Naive thymus-derived CD4-positive, alpha-beta T cell (primary cell): ENCODE measurements at regions not wholly inside any gene's neighbourhood (a gene's known extent, or its start where the extent isn't known, plus 50 kb on each side); places are given as distances from the start of the nearest gene placed in this dataset.

Source experiments
- ATAC-seq: fragments of 150-1000 bp; cut with Tn5 transposase; 2 replicates; pipeline ENCODE4 v1.10.0; 2021; ENCODE audit warnings: mild to moderate bottlenecking, moderate library complexity
- CTCF ChIA-PET: fragments of 350-600 bp; sonication (Branson Sonifier 250); formaldehyde crosslinking; loops from one replicate; lab custom pipeline; 2021; ENCODE audit warnings: antibody characterized with exemption; lab: Charles Lee
- POLR2A ChIA-PET: fragments of 350-600 bp; sonication (Branson Sonifier 250); formaldehyde crosslinking; loops from one replicate; lab custom pipeline; 2021; ENCODE audit warnings: antibody characterized with exemption, inconsistent platforms; lab: Charles Lee
- DNase-seq, 9 donors: peaks; one replicate each; pipeline versions ENCODE4 v3.0.0 to v3.0.0-alpha.2; 2020 to 2022; ENCODE audit warnings: mixed read lengths in 1 of 9
- H3K27ac ChIP-seq: one replicate; pipeline ENCODE4 v1.7.0; 2013; ENCODE audit warnings: mild to moderate bottlenecking, low read depth, low read length, moderate library complexity
- H3K27me3 ChIP-seq, 2 donors: one replicate each; pipeline ENCODE4 v1.7.0; 2013; ENCODE audit warnings: low read length in 2 of 2, mild to moderate bottlenecking in 2 of 2, moderate library complexity in 2 of 2; ENCODE audit not compliant: control insufficient read depth in 2 of 2, insufficient read depth in 2 of 2
- H3K36me3 ChIP-seq, 3 experiments: 1 replicate in 2 of 3; 2 replicates in 1 of 3; pipeline ENCODE4 v1.7.0; 2013; ENCODE audit warnings: low read length in 3 of 3, mild to moderate bottlenecking in 3 of 3, moderate library complexity in 1 of 3; ENCODE audit not compliant: insufficient read depth in 3 of 3, control insufficient read depth in 2 of 3
- H3K4me1 ChIP-seq, 2 donors: one replicate each; pipeline ENCODE4 v1.7.0; 2013; ENCODE audit warnings: low read length in 2 of 2, mild to moderate bottlenecking in 2 of 2, moderate library complexity in 1 of 2; ENCODE audit not compliant: control insufficient read depth in 2 of 2, insufficient read depth in 2 of 2
- H3K4me3 ChIP-seq: 2 replicates; pipeline ENCODE4 v1.7.0; 2013; ENCODE audit warnings: mild to moderate bottlenecking, low read length
- H3K9me3 ChIP-seq, 3 experiments: 1 replicate in 2 of 3; 2 replicates in 1 of 3; pipeline ENCODE4 v1.7.0; 2013; ENCODE audit warnings: low read length in 3 of 3; ENCODE audit not compliant: control insufficient read depth in 2 of 3
- H3K27ac Mint-ChIP-seq, 9 donors: one replicate each; pipeline ENCODE4 v1.8.0; 2020 to 2022; ENCODE audit warnings: mixed read lengths in 9 of 9, mild to moderate bottlenecking in 8 of 9, moderate library complexity in 5 of 9, inconsistent platforms in 2 of 9
- H3K27me3 Mint-ChIP-seq, 5 donors: one replicate each; pipeline ENCODE4 v1.8.0; 2021 to 2022; ENCODE audit warnings: mixed read lengths in 5 of 5, mild to moderate bottlenecking in 1 of 5
- H3K36me3 Mint-ChIP-seq, 5 donors: one replicate each; pipeline ENCODE4 v1.8.0; 2020 to 2022; ENCODE audit warnings: mixed read lengths in 5 of 5, mild to moderate bottlenecking in 3 of 5, inconsistent platforms in 1 of 5
- H3K4me1 Mint-ChIP-seq, 7 donors: one replicate each; pipeline ENCODE4 v1.8.0; 2020 to 2022; ENCODE audit warnings: mixed read lengths in 7 of 7, mild to moderate bottlenecking in 3 of 7, inconsistent platforms in 1 of 7
- H3K4me3 Mint-ChIP-seq, 10 donors: one replicate each; pipeline ENCODE4 v1.8.0; 2020 to 2022; ENCODE audit warnings: mild to moderate bottlenecking in 10 of 10, mixed read lengths in 10 of 10, moderate library complexity in 6 of 10, inconsistent platforms in 2 of 10
- H3K9me3 Mint-ChIP-seq, 11 donors: one replicate each; pipeline ENCODE4 v1.8.0; 2020 to 2022; ENCODE audit warnings: mixed read lengths in 11 of 11, mild to moderate bottlenecking in 4 of 11, inconsistent platforms in 1 of 11, moderate library complexity in 1 of 11
- intact Hi-C, 2 donors: fragments of 100-400 bp; cut with micrococcal nuclease; formaldehyde crosslinking; loops; one replicate each; pipeline ENCODE4 v1.15.1; 2023

- DNase-seq (no peak), ATAC-seq (no peak)
- Mint-ChIP-seq H3K36me3 (peaks cover 0 to 20% (median 2%) of the 10 kb centered on the region in 5 donors), H3K4me1 (peaks cover 2 to 27% (median 16%) of the 10 kb centered on the region in 7 donors), H3K4me3 (peak overlapping the region in 1 of 10 donors; percentile 63), H3K9me3 (peaks cover 1 to 59% (median 20%) of the 10 kb centered on the region in 11 donors), H3K27me3 (peaks cover 77 to 92% (median 86%) of the 10 kb centered on the region in 5 donors), H3K27ac (peak overlapping the region in 4 of 9 donors; percentile 0 to 78 (median 38))
- ChIA-PET POLR2A (interaction anchor here (1.5 kb wide), 1 partner anchor 9 kb away, joined by 3 read pairs; no protein-coding TSS in a partner anchor), CTCF (no interaction called here)
- Histone ChIP-seq H3K27me3 (peaks cover 12 to 36% of the 10 kb centered on the region in 2 donors), H3K4me3 (no peak overlapping the region), H3K27ac (no peak overlapping the region), H3K9me3 (peaks cover 0 to 20% (median 0%) of the 10 kb centered on the region in 3 experiments), H3K36me3 (no peaks in the 10 kb centered on the region), H3K4me1 (no peaks in the 10 kb centered on the region)
- intact Hi-C loops = loop anchor here (5.0 to 10.0 kb wide), 3 partner anchors 381 to 1136 kb away; no protein-coding TSS in a partner anchor
Measured at GRCh38 chr6:27678469-27678868, 205.6 kb upstream of the ZNF184 start.

- H3K9me3 ChIP-seq = peaks cover 0 to 6% (median 0%) of the 10 kb centered on the region in 3 experiments
- no peak overlapping the region for H3K27ac Mint-ChIP-seq
- H3K27me3 Mint-ChIP-seq = peaks cover 72 to 95% (median 88%) of the 10 kb centered on the region in 5 donors
- no peak overlapping the region for H3K4me3 Mint-ChIP-seq
- peaks cover 0 to 5% of the 10 kb centered on the region in 2 donors for H3K4me1 ChIP-seq
- peaks cover 10 to 29% (median 19%) of the 10 kb centered on the region in 7 donors for H3K4me1 Mint-ChIP-seq
- no peaks in the 10 kb centered on the region for H3K36me3 ChIP-seq
- ChIA-PET POLR2A (interaction anchor here (1.1 kb wide), 1 partner anchor 15 kb away, joined by 3 read pairs; no protein-coding TSS in a partner anchor), CTCF (interaction anchor here (0.5 to 0.6 kb wide), 2 partner anchors 168 to 573 kb away, joined by 3 read pairs; no protein-coding TSS in a partner anchor)
- peaks cover 4 to 68% (median 23%) of the 10 kb centered on the region in 11 donors for H3K9me3 Mint-ChIP-seq
- intact Hi-C loops = loop anchor here (5.0 to 10.0 kb wide), 4 partner anchors 378 to 1140 kb away; no protein-coding TSS in a partner anchor
- peaks cover 0 to 28% (median 0%) of the 10 kb centered on the region in 5 donors for H3K36me3 Mint-ChIP-seq
- no peak overlapping the region for H3K27ac ChIP-seq
- DNase-seq (no peak), ATAC-seq (no peak)
- H3K27me3 ChIP-seq = peaks cover 13 to 41% of the 10 kb centered on the region in 2 donors
- H3K4me3 ChIP-seq = no peak overlapping the region
Measured at GRCh38 chr6:27674882-27675281, 202.0 kb upstream of the ZNF184 start.

GRCh38 chr6:27672113-27672799 is 199.4 kb upstream of the ZNF184 start:
- POLR2A ChIA-PET = interaction anchor here (0.7 to 0.8 kb wide), 3 partner anchors 13 to 93 kb away, joined by 3 read pairs; no protein-coding TSS in a partner anchor
- H3K4me1 ChIP-seq = peaks cover 0 to 8% of the 10 kb centered on the region in 2 donors
- no peak for DNase-seq
- CTCF ChIA-PET = interaction anchor here (1.1 kb wide), 1 partner anchor 9 kb away, joined by 3 read pairs; no protein-coding TSS in a partner anchor
- no peak for ATAC-seq
- Mint-ChIP-seq H3K4me3 (peak overlapping the region in 8 of 10 donors; percentile 0 to 55 (median 18)), H3K27me3 (peaks cover 76 to 95% (median 89%) of the 10 kb centered on the region in 5 donors), H3K27ac (peak overlapping the region in 6 of 9 donors; percentile 14 to 70 (median 36)), H3K36me3 (peaks cover 0 to 36% (median 0%) of the 10 kb centered on the region in 5 donors), H3K9me3 (peaks cover 4 to 76% (median 35%) of the 10 kb centered on the region in 11 donors), H3K4me1 (peaks cover 10 to 45% (median 32%) of the 10 kb centered on the region in 7 donors)
- H3K4me3 ChIP-seq = no peak overlapping the region
- no peak overlapping the region for H3K27ac ChIP-seq
- intact Hi-C loops = loop anchor here (5.0 to 10.0 kb wide), 3 partner anchors 390 to 1143 kb away; no protein-coding TSS in a partner anchor
- H3K27me3 ChIP-seq = peaks cover 29 to 54% of the 10 kb centered on the region in 2 donors
- H3K36me3 ChIP-seq = no peaks in the 10 kb centered on the region
- peaks cover 0 to 18% (median 0%) of the 10 kb centered on the region in 3 experiments for H3K9me3 ChIP-seq

- peak overlapping the region in 8 of 10 donors; percentile 1 to 75 (median 44) for H3K4me3 Mint-ChIP-seq
- peaks cover 0 to 8% of the 10 kb centered on the region in 2 donors for H3K4me1 ChIP-seq
- ATAC-seq = no peak
- intact Hi-C loops = loop anchor here (2.0 to 10.0 kb wide), 8 partner anchors 17 to 1145 kb away; no protein-coding TSS in a partner anchor
- peaks cover 38 to 62% of the 10 kb centered on the region in 2 donors for H3K27me3 ChIP-seq
- H3K9me3 ChIP-seq = peaks cover 0 to 18% (median 0%) of the 10 kb centered on the region in 3 experiments
- CTCF ChIA-PET = no interaction called here
- DNase-seq = peak in 3 of 9 donors; percentile 20 to 35 (median 26)
- H3K27me3 Mint-ChIP-seq = peaks cover 81 to 95% (median 91%) of the 10 kb centered on the region in 5 donors
- H3K4me3 ChIP-seq = no peak overlapping the region
- H3K36me3 Mint-ChIP-seq = peaks cover 0 to 36% (median 0%) of the 10 kb centered on the region in 5 donors
- no peak overlapping the region for H3K27ac ChIP-seq
- H3K27ac Mint-ChIP-seq = peak overlapping the region in 8 of 9 donors; percentile 49 to 90 (median 80)
- H3K4me1 Mint-ChIP-seq = peaks cover 10 to 49% (median 32%) of the 10 kb centered on the region in 7 donors
- H3K9me3 Mint-ChIP-seq = peaks cover 4 to 78% (median 37%) of the 10 kb centered on the region in 11 donors
- POLR2A ChIA-PET = interaction anchor here (0.6 to 1.0 kb wide), 2 partner anchors 144 to 374 kb away, joined by 3 read pairs; no protein-coding TSS in a partner anchor
- no peaks in the 10 kb centered on the region for H3K36me3 ChIP-seq
Measured at GRCh38 chr6:27669624-27670301, 196.9 kb upstream of the ZNF184 start.

- H3K4me1 Mint-ChIP-seq = peaks cover 10 to 49% (median 32%) of the 10 kb centered on the region in 7 donors
Measured at GRCh38 chr6:27669295-27669623, 196.4 kb upstream of the ZNF184 start.

More at GRCh38 chr6:27669295-27669623, 196.4 kb upstream of the ZNF184 start:
- Mint-ChIP-seq H3K4me3 (peak overlapping the region in 8 of 10 donors; percentile 2 to 75 (median 52)), H3K27ac (peak overlapping the region in 8 of 9 donors; percentile 49 to 90 (median 84)), H3K27me3 (peaks cover 78 to 93% (median 89%) of the 10 kb centered on the region in 5 donors), H3K9me3 (peaks cover 4 to 75% (median 37%) of the 10 kb centered on the region in 11 donors), H3K36me3 (peaks cover 0 to 36% (median 0%) of the 10 kb centered on the region in 5 donors)
- peaks cover 0 to 8% of the 10 kb centered on the region in 2 donors for H3K4me1 ChIP-seq
- ChIA-PET CTCF (no interaction called here), POLR2A (interaction anchor here (1.0 kb wide), 1 partner anchor 373 kb away, joined by 3 read pairs; no protein-coding TSS in a partner anchor)
- no peaks in the 10 kb centered on the region for H3K36me3 ChIP-seq
- no peak for ATAC-seq
- intact Hi-C loops = loop anchor here (2.0 to 5.0 kb wide), 5 partner anchors 18 to 432 kb away; no protein-coding TSS in a partner anchor
- peaks cover 39 to 62% of the 10 kb centered on the region in 2 donors for H3K27me3 ChIP-seq
- no peak for DNase-seq
- H3K27ac ChIP-seq = no peak overlapping the region
- H3K4me3 ChIP-seq = no peak overlapping the region
- H3K9me3 ChIP-seq = peaks cover 0 to 18% (median 0%) of the 10 kb centered on the region in 3 experiments
